Neural crest cell (in vitro differentiated cells): ENCODE measurements at regions not wholly inside any gene's neighbourhood (a gene's known extent, or its start where the extent isn't known, plus 50 kb on each side); places are given as distances from the start of the nearest gene placed in this dataset.
A peak's percentile ranks its signal among the peaks of the same experiment; 100 is the strongest.

Experiments used
- DNase-seq: peaks from one replicate; pipeline ENCODE4 v3.0.0; 2021; ENCODE audit warnings: low read depth, mixed read lengths, low spot score
- H3K27ac Mint-ChIP-seq: one replicate; pipeline ENCODE4 v1.8.0; 2021; ENCODE audit warnings: mild to moderate bottlenecking, mixed read lengths; ENCODE audit not compliant: unreplicated experiment
- H3K27me3 Mint-ChIP-seq: 2 replicates; pipeline ENCODE4 v1.8.0; 2021; ENCODE audit warnings: low read depth, mild to moderate bottlenecking, mixed read lengths
- H3K36me3 Mint-ChIP-seq: 2 replicates; pipeline ENCODE4 v1.8.0; 2021; ENCODE audit warnings: low read depth, mild to moderate bottlenecking, mixed read lengths
- H3K4me1 Mint-ChIP-seq: 2 replicates; pipeline ENCODE4 v1.8.0; 2021; ENCODE audit warnings: mixed read lengths
- H3K4me3 Mint-ChIP-seq: one replicate; pipeline ENCODE4 v1.8.0; 2021; ENCODE audit warnings: mild to moderate bottlenecking, mixed read lengths
- H3K9me3 Mint-ChIP-seq: 2 replicates; pipeline ENCODE4 v1.8.0; 2021; ENCODE audit warnings: mixed read lengths
- TF ChIP-seq, protein P1 (sequence below): fragments of 200-600 bp; sonication (generic); conservative IDR thresholded peaks from 2 replicates; pipeline ENCODE4 v1.5.0; 2021; ENCODE audit warnings: antibody characterized with exemption, mild to moderate bottlenecking

DNA sequence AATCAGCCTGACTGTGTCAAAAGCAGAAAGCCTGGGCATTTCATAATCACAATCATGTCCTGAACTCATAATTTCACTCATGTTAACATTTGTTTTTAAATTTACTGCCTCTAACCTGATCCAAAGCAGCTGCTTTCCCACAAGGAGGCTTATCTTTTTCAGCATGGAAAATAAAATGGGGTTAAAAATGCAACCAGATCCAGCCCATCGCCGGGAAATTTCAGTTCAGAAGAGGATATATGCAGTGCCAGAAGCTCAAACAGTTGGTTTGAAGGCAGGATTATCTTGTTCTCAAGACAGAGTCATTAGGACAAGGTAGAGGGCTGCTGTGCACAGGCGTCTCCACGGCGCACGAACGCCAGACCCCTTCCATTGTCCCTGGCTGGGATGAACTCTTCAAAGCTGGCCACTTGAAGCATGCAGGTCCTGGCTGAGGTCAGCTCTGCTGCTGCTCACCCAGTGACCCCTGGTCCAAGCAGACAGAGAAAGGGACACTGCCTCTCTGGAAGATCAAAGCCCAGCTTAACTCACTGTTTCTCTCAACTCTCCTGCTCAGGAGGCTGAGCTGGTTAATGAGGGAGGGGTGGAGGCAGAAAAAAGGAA, 191.1 kb upstream of the HEY2 start:
- Mint-ChIP-seq H3K4me1 (peaks cover 22% of the 10 kb centered on the region), H3K36me3 (no peaks in the 10 kb centered on the region), H3K9me3 (no peaks in the 10 kb centered on the region), H3K27me3 (peaks cover 2% of the 10 kb centered on the region), H3K4me3 (peak overlapping the region; percentile 17), H3K27ac (peak overlapping the region; percentile 7)
- no peak for DNase-seq
- TF ChIP-seq, protein P1, sequence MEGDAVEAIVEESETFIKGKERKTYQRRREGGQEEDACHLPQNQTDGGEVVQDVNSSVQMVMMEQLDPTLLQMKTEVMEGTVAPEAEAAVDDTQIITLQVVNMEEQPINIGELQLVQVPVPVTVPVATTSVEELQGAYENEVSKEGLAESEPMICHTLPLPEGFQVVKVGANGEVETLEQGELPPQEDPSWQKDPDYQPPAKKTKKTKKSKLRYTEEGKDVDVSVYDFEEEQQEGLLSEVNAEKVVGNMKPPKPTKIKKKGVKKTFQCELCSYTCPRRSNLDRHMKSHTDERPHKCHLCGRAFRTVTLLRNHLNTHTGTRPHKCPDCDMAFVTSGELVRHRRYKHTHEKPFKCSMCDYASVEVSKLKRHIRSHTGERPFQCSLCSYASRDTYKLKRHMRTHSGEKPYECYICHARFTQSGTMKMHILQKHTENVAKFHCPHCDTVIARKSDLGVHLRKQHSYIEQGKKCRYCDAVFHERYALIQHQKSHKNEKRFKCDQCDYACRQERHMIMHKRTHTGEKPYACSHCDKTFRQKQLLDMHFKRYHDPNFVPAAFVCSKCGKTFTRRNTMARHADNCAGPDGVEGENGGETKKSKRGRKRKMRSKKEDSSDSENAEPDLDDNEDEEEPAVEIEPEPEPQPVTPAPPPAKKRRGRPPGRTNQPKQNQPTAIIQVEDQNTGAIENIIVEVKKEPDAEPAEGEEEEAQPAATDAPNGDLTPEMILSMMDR: no peak

DNA sequence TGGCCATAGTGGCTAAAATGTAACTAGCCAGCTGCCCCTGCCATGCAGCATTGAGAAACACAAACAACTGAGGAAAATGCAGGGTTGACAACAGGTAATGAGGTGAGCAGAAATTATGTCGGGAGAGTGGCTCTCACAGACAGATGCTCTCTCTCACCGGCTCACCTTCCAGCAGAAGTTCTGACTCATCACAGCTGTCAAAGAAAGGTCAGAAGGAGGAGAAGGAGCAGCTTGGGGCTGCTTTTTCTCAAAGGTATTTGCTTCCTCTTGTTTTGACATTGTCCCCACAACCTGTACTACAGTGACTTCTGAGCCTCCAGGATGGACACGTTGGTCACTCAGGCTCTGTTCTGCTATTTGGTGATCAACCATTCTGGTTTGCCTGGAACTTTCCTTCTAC, 190.5 kb upstream of the HEY2 start:
- Mint-ChIP-seq H3K9me3 (no peaks in the 10 kb centered on the region), H3K4me3 (no peak overlapping the region)

DNA sequence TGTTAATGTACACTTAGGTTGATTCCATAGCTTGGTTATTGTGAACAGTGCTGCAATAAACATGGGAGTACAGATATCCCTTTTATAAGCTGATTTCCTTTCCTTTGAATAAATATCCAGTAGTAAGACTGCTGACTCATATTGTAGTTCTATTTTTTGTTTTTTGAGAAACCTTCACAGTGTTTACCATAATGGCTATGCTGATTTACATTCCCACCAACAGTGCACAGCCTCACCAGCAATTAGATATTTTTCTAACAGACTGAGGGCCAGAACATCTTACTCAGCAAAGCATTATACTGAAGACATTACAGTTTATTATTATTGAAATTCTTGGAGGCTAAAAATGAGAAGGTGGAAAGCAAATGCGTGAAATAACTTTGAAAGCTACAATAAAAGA, 187.3 kb upstream of the HEY2 start:
- TF ChIP-seq, protein P1: no peak
- Mint-ChIP-seq H3K9me3 (peaks cover 3% of the 10 kb centered on the region), H3K4me3 (no peak overlapping the region), H3K4me1 (peaks cover 40% of the 10 kb centered on the region), H3K27me3 (peaks cover 2% of the 10 kb centered on the region), H3K27ac (no peak overlapping the region), H3K36me3 (no peaks in the 10 kb centered on the region)
- no peak for DNase-seq

More for the DNA sequence above, 190.5 kb upstream of the HEY2 start:
- no peak overlapping the region for H3K27ac Mint-ChIP-seq
- no peak for DNase-seq
- peaks cover 25% of the 10 kb centered on the region for H3K4me1 Mint-ChIP-seq
- no peaks in the 10 kb centered on the region for H3K36me3 Mint-ChIP-seq
- peaks cover 2% of the 10 kb centered on the region for H3K27me3 Mint-ChIP-seq
- TF ChIP-seq, protein P1: no peak

DNA sequence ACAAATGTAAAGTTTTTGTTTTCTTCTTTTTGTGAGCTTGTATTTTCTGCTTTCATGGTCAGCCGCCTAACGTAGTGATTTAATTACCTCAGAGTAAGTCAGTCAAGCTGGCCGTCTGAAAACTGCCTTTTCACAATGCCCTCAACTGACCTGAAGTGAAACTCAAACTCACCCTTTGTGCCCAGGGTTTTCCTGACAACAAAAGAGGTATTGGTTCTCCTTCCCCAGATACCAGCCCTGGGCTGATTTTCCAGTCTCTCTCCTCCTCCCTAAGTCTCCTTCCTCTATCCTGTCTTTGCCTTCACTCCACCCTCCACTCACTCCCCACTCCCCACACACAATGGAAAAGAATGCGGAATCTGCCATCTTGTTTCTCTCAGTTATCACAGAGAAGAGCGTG, 184.5 kb upstream of the HEY2 start:
- Mint-ChIP-seq H3K27ac (peak overlapping the region; percentile 89), H3K4me3 (peak overlapping the region; percentile 11), H3K9me3 (peaks cover 3% of the 10 kb centered on the region), H3K36me3 (no peaks in the 10 kb centered on the region), H3K27me3 (no peaks in the 10 kb centered on the region), H3K4me1 (peaks cover 27% of the 10 kb centered on the region)
- DNase-seq: no peak
- TF ChIP-seq, protein P1: no peak

DNA sequence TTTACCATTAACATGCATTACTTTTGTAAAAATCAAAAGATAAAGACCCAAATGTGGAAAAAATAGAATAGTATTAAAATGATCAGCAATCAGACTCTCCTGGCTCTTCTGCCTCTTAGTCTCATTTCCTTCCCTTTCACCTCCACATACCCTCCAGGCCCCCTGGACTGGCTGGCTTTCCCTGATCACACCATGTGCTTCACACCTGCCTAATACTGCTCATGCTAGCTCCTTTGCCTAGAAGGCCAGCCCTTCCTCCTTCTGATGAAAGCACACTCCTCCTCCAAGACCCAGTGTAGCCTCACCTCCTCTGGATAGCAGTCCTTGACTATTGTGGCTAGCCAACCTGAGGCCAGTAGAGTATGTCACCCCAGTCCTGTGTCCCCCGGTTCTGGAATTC, 182.0 kb upstream of the HEY2 start:
- H3K9me3 Mint-ChIP-seq: peaks cover 3% of the 10 kb centered on the region
- peaks cover 21% of the 10 kb centered on the region for H3K4me1 Mint-ChIP-seq
- H3K27me3 Mint-ChIP-seq: no peaks in the 10 kb centered on the region
- TF ChIP-seq, protein P1: no peak
- no peak overlapping the region for H3K27ac Mint-ChIP-seq
- DNase-seq: no peak
- no peak overlapping the region for H3K4me3 Mint-ChIP-seq
- no peaks in the 10 kb centered on the region for H3K36me3 Mint-ChIP-seq
